Sigmoid colon (tissue), 4 donors: ENCODE measurements at regions not wholly inside any gene's neighbourhood (a gene's known extent, or its start where the extent isn't known, plus 50 kb on each side); places are given as distances from the start of the nearest gene placed in this dataset.

ENCODE experiments used
- POLR2A ChIP-seq, 2 donors: fragments of 450-650 bp; IDR thresholded peaks; one replicate each; pipeline ENCODE4 v1.6.1; 2016; ENCODE audit warnings: antibody characterized with exemption in 2 of 2, mild to moderate bottlenecking in 2 of 2, moderate library complexity in 2 of 2
- POLR2AphosphoS5 ChIP-seq, 4 donors: sonication (generic); formaldehyde crosslinking; IDR thresholded peaks; one replicate each; pipeline ENCODE4 v1.6.1; 2017; ENCODE audit warnings: antibody characterized with exemption in 4 of 4
- TF ChIP-seq, protein P1 (sequence below), 4 experiments: fragments of 450-650 bp in 3 of 4; fragments of 200-600 bp in 1 of 4; IDR thresholded peaks; one replicate each; pipeline ENCODE4 v1.5.1; 2016 to 2019; ENCODE audit warnings: antibody characterized with exemption in 4 of 4, mild to moderate bottlenecking in 3 of 4, moderate library complexity in 2 of 4

DNA sequence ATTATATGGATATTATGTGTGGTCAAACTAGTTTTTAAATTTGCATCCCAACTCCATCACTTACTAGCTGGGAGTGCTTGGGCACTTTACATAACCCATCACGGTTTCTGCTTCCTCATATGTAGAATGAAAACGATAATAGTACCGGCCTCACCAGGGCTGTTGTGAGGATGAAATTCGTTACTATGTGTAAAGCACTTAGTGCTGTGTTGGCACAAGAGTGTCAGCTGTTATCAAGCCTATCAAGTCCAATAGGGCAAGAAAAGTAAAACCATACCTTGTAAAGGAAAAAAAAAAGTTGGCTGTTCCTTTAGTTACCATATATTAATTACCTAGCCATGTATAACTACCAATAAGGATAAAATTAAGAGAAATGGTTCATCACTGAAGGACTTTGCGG is 65.4 kb downstream of the TET3 start:
- no peak for TF ChIP-seq POLR2A (IDR thresholded peaks at IDR 0.05)
- TF ChIP-seq, protein P1, sequence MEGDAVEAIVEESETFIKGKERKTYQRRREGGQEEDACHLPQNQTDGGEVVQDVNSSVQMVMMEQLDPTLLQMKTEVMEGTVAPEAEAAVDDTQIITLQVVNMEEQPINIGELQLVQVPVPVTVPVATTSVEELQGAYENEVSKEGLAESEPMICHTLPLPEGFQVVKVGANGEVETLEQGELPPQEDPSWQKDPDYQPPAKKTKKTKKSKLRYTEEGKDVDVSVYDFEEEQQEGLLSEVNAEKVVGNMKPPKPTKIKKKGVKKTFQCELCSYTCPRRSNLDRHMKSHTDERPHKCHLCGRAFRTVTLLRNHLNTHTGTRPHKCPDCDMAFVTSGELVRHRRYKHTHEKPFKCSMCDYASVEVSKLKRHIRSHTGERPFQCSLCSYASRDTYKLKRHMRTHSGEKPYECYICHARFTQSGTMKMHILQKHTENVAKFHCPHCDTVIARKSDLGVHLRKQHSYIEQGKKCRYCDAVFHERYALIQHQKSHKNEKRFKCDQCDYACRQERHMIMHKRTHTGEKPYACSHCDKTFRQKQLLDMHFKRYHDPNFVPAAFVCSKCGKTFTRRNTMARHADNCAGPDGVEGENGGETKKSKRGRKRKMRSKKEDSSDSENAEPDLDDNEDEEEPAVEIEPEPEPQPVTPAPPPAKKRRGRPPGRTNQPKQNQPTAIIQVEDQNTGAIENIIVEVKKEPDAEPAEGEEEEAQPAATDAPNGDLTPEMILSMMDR (IDR thresholded peaks at IDR 0.05), result no peak
- TF ChIP-seq POLR2AphosphoS5 (IDR thresholded peaks at IDR 0.05), result no peak
